HPDE6-E6E7 (cell line): ENCODE measurements at regions not wholly inside any gene's neighbourhood (a gene's known extent, or its start where the extent isn't known, plus 50 kb on each side); places are given as distances from the start of the nearest gene placed in this dataset.

Experiments used
- DNase-seq: peaks from one replicate; pipeline ENCODE4 v3.0.0; 2011; ENCODE audit warnings: missing footprints; ENCODE audit errors: extremely low spot score

DNA sequence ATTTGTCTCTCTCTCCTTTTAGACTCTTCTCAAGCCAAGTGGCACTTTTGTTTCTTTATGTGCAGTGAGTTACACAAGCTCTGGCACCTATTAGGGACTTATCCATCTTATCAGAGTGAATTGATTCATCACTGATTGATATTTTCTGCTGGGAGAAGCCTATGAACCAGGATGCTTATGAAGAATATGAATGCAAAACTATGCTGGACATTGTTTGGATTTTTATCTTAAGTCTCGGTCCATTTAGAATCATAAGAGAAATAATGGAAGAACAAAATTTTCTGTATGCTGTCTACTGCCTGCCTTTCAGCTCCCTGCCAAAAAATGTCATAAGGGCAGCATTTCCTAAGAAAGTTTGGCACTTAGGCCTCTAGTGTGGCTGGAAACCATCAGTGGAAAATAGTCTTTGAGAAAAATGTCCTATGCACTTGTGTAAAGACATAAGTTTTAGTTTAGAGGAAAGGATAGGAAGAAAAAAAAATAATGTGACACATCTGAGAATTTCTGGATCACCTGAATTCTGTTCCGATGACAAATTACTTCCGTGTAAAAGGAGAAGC is 365.7 kb upstream of the MAD2L1 start:
- DNase-seq: no peak

DNA sequence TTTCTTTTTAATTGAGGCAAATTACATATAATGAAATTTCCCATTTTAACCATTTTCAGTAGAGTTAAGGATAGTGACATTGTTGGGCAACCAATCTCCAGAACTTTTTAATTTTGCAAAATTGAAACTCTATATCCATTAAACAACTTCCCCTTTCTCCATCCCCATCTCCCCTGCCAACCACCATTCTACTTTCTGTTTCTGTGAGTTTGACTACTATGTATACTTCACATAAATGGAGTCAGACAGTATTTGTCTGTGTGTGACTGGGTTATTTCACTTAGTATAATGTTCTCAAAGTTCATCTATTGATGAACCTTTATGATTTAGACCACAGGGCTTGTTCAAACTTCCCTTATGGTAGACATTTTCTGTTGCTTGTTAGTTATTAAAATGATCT is 364.5 kb upstream of the MAD2L1 start:
- no peak for DNase-seq

DNA sequence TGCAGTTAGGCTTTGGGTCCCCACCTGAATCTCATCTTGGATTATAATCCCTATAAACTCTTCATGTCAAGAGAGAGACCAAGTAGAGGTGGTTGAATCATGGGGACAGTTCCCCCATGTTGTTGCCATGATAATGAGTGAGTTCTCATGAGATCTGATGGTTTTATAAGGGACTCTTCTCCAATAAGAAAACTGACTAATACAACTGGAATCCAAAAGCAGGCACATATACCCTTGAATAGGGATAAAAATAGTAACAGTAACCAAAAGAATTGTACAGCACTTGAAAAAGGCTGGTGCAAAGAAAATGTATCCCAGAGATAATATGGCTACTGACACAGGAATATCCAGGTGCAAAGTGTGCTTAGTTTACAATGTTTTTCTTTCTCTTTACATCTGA is 351.5 kb upstream of the MAD2L1 start:
- DNase-seq: no peak

DNA sequence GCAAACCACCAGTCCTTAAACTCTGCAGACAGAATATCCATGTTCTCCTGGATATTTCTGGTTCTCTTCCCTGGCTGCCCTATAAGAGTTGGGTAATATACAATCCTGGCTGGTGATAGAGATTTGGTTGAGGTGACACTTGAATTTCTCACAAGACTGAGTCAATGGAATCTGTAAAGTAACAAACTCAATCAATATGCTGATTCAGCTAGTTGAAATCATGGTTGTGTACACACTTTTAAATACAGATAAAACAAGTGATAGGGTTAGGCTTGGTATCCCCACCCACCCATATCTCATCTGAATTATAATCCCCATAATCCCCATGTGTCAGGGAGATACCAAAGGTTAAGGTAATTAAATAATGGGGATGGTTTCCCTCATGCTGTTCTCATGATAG is 349.2 kb upstream of the MAD2L1 start:
- DNase-seq: no peak

DNA sequence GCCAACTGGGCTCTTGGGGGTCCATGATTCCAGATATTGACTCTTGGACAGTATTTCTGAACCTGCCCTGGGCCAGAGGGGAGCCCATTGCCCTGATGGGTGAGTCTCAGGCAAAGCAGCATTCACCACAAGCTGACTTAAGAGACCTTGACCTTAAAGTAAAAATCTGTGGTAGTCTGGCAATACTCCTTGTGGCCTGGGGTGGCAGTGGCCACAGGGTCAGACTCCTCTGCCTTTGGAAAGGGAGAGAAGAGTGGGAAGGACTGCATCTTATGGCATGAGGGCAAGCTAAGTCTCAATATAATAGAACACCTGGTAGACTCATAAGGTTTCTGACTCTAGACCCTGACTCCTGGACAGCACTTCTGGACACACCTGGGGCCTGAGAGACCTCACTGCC is 340.3 kb upstream of the MAD2L1 start:
- no peak for DNase-seq

DNA sequence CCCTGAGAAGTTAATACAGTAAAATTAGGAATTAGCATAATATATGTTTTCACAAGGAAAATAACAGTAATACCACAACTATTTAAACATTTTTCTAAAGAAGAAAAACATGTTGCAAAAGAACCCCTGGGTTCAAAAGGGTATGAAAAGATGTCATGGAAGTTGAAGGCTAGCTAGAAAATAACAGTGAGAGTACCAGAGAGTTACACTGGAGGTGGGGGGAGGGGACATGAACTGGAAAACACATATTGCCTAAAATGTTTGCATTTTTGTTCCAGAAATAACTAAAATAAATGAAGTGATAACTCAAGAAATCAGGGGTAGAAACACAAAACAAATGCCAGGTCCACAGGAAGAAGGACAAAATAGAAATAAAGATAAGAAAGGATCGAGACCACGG is 336.6 kb upstream of the MAD2L1 start:
- DNase-seq: no peak

DNA sequence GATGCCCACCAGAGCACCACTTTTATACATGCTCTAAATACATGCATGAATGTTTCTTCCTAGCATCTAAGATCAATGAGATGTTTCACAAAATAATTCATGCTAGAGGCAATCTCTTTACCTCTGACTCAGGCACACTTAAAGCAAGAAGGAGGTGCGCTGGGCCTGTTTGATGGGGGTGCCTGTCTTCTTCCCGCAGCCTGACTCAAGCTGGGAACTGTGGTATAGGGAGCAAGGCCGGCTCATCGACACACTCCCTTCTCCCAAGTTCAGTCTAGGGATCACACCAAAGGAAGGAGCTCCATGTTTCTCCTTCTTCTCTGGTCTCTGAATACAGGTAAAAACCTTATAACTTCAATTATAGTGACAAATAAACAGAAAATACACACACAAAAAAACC is 333.8 kb upstream of the MAD2L1 start:
- no peak for DNase-seq

DNA sequence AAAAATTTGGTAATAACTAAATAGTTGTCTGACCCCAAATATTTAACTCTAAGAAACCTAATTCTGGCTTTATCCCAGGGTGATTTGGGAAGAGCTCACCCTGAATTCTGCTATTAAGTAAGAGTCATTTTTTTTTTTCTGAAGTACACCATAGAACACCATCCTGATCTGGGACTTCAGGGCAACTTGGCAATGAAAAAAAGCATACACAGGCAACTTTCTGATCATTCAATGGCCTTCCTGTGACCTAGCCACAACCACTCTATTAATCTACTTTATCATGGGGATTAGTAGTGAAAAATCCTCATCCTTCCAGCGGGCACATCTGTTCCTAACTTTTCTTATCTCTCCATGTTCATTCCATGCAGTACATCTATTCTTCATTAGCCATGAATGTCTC is 333.2 kb upstream of the MAD2L1 start:
- DNase-seq: no peak

DNA sequence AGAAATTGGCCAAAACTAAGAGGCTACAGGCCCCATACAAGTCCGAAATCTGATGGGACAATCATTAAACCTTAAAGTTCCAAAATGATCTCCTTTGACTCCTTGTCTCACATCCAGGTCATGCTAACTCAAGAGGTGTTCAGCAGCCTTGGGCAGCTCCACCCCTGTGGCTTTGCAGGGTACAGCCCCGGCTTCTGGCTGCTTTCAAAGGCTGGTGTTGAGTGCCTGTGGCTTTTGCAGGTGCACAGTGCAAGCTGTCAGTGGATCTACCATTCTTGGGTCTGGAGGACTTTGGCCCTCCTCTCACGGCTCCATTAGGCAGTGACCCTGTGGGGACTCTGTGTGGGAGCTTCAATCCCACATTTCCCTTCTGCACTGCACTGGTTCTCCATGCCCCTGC is 329.1 kb upstream of the MAD2L1 start:
- DNase-seq: no peak

DNA sequence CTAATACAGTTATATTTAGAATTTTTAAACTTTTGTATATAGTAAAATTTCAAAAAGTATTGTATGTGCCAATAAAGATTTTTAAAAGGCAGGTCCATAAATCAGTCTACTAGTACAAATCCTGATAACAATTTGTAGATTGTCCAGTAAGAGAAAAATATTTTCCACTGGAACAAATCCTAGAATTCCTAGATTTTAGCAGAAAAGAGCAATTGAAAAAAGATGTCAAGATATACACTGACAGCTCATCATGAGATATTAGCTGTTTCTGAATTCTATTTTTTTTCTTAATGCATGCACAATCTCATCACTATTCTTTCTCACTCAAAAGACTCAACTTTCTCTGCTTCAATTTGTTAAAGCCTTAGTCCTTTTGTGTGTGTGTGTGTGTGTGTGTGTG is 289.2 kb upstream of the MAD2L1 start:
- DNase-seq: no peak

DNA sequence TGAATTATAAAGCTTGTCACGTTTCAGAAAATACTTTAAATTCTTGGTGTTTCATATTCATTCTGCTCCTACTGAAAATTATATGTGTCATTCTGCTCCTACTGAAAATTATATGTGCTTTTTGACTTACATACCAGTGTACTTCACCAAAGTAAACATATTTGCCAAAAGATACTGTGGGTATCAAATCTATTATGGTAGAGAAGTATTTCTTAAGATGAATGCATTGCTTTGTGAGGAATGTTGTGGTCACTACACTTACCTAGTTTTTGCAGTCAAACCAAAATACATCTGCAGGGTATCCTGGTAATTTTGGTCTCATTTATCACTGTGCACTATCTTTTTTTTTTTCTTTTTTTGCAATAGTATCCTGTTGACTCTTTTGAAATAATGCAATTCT is 287.7 kb upstream of the MAD2L1 start:
- no peak for DNase-seq

DNA sequence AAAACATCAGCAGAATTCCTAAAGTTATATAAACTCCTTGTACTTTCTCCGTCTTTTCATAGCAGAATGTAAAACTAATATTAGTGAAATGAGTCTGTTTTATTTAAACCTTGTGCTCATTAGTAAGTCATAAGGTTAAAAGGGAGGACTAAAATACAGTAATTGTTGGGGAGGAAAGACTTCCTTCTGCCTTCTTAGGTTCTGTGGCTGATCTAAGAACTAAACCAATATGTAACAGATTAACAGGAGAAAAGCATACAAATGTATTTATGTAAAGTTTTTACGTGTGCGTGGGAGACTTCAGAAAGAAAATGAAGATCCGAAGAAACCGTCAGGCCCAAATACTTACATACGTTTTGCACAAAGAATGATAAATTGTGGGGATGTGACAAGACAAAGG is 286.6 kb upstream of the MAD2L1 start:
- no peak for DNase-seq

DNA sequence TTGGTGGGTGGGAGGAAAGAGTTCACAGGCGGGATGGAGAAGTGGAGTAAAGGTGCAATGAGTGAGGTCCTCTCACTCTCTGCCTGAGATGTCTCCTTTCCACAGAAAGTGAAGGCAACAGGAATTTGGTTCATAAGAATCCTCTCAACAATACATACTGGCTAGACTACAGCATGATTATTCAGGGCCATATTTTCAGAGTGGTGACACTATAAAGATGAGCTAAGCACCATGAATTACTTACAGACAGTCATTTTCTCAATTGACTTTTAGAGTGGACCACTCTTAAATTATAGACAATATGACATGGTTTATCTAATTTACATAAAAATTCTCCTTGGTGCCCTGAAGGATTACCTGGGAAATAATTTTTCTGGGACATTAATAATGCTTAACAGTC is 286.1 kb upstream of the MAD2L1 start:
- no peak for DNase-seq

DNA sequence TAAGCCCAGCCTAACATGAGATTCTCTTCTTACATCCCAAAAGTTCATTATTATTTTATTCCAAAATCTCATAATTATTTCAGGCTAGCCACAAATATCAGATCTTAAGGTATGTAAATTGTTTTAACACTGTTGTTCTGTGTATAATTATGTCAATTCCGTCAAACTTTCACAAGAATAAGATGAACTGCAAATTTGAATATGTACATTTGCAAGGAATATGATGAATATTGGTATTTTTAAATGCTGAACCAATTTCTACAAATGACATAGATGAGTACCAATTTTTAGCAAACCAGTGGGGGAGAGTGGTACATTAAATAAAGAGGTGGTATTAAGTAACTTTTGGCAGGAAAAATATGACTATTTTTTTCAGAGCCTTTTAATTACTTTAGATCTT is 282.3 kb upstream of the MAD2L1 start:
- no peak for DNase-seq

DNA sequence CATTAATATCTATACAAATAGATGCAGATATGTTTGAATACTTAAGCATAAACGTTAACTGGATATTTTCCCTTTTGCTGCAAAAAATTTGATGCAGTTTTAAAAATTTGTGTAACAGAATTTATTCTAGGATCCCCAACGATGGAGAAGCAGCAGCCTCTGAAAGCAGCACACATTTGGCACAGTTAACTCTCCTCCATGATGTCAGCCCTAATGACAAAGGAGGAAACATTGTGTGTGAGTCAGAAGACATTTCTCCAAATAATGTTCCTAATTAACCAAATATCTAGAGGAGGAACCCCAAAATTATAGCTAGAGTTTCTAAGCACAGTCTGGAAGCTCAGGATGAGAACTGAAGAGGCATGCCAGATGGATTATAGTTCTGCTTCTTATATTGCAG is 281.9 kb upstream of the MAD2L1 start:
- DNase-seq: no peak

DNA sequence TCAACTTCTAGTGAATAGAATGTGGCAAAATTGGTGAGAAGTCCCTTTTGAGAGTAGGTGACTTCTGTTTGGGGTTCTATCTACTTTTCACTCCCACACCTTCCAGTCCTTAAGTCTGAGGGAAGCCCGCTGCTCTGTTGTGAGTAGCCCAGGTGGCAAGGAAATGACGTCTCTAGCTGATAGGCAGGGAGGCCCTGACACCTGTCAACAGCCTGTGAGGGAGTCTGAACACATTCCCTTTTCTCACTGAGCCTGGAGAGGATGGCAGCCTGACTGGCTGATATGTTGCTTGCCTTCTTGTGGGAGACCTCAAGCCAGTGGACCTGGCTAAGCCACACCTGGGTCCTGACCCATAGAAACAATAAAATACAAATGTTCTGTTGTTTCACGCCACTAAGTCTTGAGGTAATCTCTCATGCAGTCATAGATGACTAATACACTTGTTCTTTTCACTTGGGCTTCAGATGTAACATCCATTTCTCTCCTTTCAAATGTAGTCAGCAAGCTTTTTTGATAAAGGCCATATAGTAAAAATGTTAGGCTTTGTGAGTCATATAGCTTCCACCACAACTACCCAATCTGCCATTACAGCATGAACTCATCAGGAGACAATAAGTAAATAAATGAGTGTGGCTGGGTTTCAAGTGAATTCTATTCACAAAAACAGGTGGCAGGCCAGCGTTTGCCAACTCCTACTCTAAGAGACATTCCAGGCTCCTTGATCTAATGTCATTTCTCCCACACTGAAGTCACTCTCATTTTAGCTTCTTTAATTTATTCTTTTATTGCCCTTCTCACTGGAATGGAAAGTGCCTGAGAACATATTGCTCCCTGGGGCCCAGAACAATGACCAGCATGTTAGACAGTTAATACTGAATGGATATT is 265.1 kb upstream of the MAD2L1 start:
- DNase-seq: no peak

DNA sequence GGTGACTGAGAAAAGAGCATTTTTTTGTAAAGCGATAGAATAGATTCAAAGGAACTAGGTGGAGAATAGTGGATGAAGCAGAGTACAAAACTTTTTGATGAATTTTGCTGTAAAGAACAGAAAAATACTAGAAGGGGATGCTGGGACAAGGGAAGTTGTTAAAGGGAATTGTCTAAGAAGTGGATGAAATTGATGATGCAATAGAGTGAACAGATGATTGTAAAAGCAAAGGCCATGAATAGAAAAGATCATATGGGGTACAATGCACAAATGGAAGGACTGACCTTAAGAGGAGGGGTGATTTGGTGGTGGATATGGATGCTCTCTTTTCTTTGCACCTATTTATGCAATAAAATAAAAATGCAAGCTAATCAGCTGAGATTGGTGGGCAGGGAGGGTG is 262.7 kb upstream of the MAD2L1 start:
- no peak for DNase-seq

DNA sequence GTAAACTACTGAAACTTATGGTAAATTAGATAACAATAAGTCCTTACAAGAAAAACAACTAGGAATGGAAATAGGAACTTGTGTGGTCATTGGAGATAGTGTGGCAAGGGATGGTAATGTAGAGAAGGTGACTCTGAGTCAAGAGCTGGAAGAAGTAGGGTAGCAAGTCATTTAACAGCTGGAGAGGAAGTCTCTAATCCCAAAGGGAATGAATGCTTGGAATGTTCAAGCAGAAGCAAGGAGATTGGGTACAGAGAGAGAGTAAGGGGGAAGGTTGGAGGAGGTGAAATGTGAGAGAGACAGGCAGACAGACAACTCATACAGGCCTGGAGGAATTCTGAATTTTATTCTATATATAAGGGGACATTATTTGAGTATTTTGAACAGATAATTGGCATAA is 260.6 kb upstream of the MAD2L1 start:
- DNase-seq: no peak

DNA sequence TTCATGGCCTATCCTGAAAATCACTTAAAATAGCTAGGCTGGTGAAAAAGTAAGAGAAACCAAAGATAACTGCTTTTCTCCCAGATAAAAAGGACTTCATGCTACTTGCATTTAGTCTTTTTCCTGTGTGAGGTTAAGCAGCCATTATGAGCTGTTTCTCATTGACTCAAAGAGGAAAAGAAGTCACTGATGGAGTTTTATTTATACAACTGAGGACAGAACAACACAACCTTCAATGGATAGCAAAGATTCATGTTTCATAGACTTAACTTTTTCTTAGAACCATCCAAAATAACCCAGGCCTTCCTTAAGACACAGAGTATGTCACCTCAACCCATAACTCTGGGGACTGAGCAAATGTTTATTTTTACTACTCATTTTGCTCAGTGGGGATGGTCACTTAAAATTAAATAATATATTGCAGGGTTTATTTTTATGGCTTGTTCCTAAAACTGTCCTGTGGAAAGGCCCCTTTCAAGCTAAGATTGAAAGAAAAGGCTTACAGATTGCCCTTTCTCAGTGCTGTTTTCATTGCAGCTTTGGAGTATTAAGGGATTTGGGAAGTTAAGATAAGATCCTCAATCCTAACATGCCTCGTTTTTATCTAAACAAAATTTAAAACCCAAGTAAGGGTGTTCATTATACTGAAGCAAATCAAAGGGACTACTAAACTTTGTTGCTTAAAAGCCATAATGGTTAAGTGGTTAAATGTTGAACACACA is 252.6 kb upstream of the MAD2L1 start:
- no peak for DNase-seq

DNA sequence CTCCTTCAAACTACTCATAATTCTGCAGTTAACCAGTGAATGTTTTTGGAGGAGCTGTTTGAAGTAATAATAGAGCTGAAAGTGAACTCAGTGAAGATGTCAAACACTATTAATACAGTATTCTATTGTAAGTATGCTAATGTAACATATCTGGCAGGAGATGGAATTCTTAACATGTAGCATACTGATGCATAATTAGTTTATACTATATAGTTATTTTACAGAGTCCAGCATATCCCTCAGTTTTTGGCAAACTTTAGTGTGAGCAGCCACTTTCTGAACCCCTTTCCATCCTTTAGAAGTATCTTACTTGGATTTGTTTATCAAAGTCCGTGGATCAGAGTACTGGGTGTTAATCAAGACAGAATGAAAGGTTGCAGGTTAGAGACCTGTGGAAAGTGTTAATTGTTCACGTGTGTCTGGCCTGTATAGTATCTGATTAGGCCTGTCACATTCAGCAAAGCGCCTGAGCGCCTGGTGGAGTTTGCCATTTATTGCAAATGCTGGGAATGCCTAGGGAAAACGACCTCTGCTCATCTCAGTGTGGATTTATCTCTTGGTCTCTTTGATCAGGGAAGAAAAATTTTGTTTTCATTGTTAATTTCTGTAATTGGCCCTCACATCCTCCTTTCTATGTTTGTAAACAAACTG is 251.7 kb upstream of the MAD2L1 start:
- DNase-seq: no peak

DNA sequence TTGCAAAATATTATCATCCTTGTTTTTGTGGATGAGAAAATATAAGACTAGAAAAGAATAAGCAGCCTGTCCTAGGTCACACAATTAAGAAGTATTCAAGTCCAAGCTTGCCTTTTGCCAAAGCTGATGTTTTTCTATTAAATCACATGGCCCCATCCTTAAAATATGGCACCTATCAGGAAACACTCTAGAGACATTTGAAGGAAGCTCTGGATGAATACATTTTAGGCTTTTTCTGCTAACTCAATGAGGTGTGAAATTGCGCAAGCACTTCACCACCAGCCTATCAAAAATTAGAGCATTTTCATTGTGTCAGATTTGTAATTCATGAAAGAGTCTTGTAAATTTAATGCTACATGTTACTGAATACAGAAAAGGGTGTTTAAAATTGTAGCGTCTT is 251.1 kb upstream of the MAD2L1 start:
- DNase-seq: no peak

DNA sequence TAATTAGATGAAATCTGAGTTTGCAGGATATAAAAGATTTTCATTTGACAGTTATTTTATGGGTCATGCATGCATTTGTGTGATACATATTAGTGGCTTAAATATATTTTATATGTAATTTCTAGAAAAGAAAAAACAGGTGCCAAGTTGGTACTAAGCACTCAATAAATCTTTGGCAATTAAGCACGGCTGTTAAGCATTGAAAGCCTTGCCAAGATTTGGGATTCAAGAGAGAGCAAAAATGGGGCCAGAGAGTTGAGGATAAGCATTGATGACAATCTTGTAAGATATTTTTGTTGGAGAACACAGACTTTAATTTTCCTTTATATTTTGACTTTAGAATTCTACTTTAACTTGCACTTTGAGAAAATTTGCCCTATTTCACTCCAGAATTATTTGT is 249.8 kb upstream of the MAD2L1 start:
- no peak for DNase-seq

DNA sequence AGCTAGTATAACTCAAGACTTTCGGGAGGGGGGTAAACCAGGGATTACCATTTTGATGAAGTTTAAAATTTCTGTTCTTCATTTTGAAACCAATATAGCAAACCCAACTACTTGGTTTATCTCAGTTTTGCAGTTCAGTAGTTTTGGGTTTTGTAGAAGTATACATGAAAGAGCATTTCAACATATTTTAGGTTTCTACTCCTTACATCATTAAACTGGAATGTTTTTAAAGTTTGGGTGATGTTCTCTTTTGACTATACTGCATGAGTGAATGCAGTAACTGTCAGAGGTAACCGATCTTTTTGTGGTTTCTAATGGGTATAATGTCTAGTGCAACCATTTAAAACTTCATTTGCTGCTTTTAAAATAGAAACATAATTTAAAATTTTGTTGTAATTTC is 248.3 kb upstream of the MAD2L1 start:
- DNase-seq: no peak
